Suprapubic skin (tissue), 4 donors: ENCODE measurements at regions not wholly inside any gene's neighbourhood (a gene's known extent, or its start where the extent isn't known, plus 50 kb on each side); places are given as distances from the start of the nearest gene placed in this dataset.

Experiments used
- POLR2A ChIP-seq, 2 donors: fragments of 450-650 bp; IDR thresholded peaks; one replicate each; pipeline ENCODE4 v1.6.1; 2017; ENCODE audit warnings: antibody characterized with exemption in 2 of 2, mild to moderate bottlenecking in 2 of 2, moderate library complexity in 2 of 2
- POLR2AphosphoS5 ChIP-seq, 3 donors: sonication (generic); formaldehyde crosslinking; IDR thresholded peaks; one replicate each; pipeline ENCODE4 v1.6.1; 2017; ENCODE audit warnings: antibody characterized with exemption in 3 of 3
- TF ChIP-seq, protein P1 (sequence below), 2 donors: fragments of 200-600 bp in 1 of 2; fragments of 450-650 bp in 1 of 2; sonication (generic) in 1 of 2; IDR thresholded peaks; one replicate each; pipeline ENCODE4 v1.5.1; 2016 to 2019; ENCODE audit warnings: antibody characterized with exemption in 2 of 2, mild to moderate bottlenecking in 1 of 2, moderate library complexity in 1 of 2

GRCh38 chr4:123260653-123261052, 135.9 kb upstream of the SPRY1 start:
- TF ChIP-seq, protein P1, sequence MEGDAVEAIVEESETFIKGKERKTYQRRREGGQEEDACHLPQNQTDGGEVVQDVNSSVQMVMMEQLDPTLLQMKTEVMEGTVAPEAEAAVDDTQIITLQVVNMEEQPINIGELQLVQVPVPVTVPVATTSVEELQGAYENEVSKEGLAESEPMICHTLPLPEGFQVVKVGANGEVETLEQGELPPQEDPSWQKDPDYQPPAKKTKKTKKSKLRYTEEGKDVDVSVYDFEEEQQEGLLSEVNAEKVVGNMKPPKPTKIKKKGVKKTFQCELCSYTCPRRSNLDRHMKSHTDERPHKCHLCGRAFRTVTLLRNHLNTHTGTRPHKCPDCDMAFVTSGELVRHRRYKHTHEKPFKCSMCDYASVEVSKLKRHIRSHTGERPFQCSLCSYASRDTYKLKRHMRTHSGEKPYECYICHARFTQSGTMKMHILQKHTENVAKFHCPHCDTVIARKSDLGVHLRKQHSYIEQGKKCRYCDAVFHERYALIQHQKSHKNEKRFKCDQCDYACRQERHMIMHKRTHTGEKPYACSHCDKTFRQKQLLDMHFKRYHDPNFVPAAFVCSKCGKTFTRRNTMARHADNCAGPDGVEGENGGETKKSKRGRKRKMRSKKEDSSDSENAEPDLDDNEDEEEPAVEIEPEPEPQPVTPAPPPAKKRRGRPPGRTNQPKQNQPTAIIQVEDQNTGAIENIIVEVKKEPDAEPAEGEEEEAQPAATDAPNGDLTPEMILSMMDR (IDR thresholded peaks at IDR 0.05), result no peak
- TF ChIP-seq POLR2A (IDR thresholded peaks at IDR 0.05), result no peak
- no peak for TF ChIP-seq POLR2AphosphoS5 (IDR thresholded peaks at IDR 0.05)
